ENCODE measurements at regions not wholly inside any gene's neighbourhood (a gene's known extent, or its start where the extent isn't known, plus 50 kb on each side); places are given as distances from the start of the nearest gene placed in this dataset.

GRCh38 chr4:171519457-171519856 is 293.7 kb upstream of the GALNTL6 start:
- DNase-seq (ENCODE audit: low read depth in 1 of 2, low spot score in 2 of 2) (no peak), FAIRE-seq (no peak)
- H4K91ac ChIP-seq (replicated peaks; ENCODE audit: insufficient read length, low read length), result no peak overlapping the region
- no peak overlapping the region for H3K4me2 ChIP-seq (ENCODE audit: insufficient read depth in 1 of 2, low read depth in 2 of 2, low read length in 2 of 2)
- no peaks in the 10 kb centered on the region for H3K9me3 ChIP-seq (ENCODE audit: insufficient read depth in 2 of 2, low read depth in 1 of 2, low read length in 1 of 2)
- no peak overlapping the region for H2AK5ac ChIP-seq (ENCODE audit: low read depth, low read length)
- TF ChIP-seq YY1 (IDR thresholded peaks at IDR 0.05; ENCODE audit: low read depth, low read length) (no peak), MAFK (IDR thresholded peaks at IDR 0.05; ENCODE audit: low read depth, low read length) (no peak), TCF12 (IDR thresholded peaks at IDR 0.05; ENCODE audit: low read depth, low read length) (no peak), POLR2AphosphoS5 (IDR thresholded peaks at IDR 0.05; ENCODE audit: low read depth, low read length) (no peak), MAX (IDR thresholded peaks at IDR 0.05) (no peak)
- H3K4me3 ChIP-seq (ENCODE audit: extremely low read depth in 1 of 4, insufficient read depth in 2 of 4, low read depth in 3 of 4, low read length in 4 of 4), result no peak overlapping the region
- H3K79me1 ChIP-seq (ENCODE audit: low read depth, low read length), result no peaks in the 10 kb centered on the region
- H4K5ac ChIP-seq (ENCODE audit: insufficient read length, low read depth, low read length), result no peak overlapping the region
- no peaks in the 10 kb centered on the region for H3K23me2 ChIP-seq (ENCODE audit: low read depth, low read length)
- H3K9ac ChIP-seq (replicated peaks in 1 of 4; ENCODE audit: extremely low read depth in 1 of 4, low read depth in 3 of 4, low read length in 3 of 4), result no peak overlapping the region
- H2BK12ac ChIP-seq (ENCODE audit: low read depth, low read length), result no peak overlapping the region
- POLR2A ChIA-PET (ENCODE audit: partially characterized antibody), result no interaction called here
- H3K4me1 ChIP-seq (replicated peaks in 1 of 4; ENCODE audit: control insufficient read depth in 3 of 4, insufficient read depth in 4 of 4, low read length in 3 of 4), result no peaks in the 10 kb centered on the region
- WGBS, 2 experiments (ENCODE audit: extremely low coverage in 1 of 2, insufficient coverage in 1 of 2, insufficient read length in 1 of 2, insufficient replicate concordance in 2 of 2, low coverage in 1 of 2, low lambda C conversion rate in 2 of 2, missing lambda C conversion rate in 1 of 2), result 86% methylated on average over 4 of the region's 4 CpGs; no CpG with 5 or more reads in 1 of the 2 experiments
- H3K14ac ChIP-seq (ENCODE audit: insufficient read length), result no peak overlapping the region
- H3K79me2 ChIP-seq (ENCODE audit: control insufficient read depth in 1 of 2, insufficient read depth in 2 of 2, low read length in 2 of 2), result no peaks in the 10 kb centered on the region
- no peak overlapping the region for H2BK15ac ChIP-seq (ENCODE audit: low read length)
- no peak overlapping the region for H2AFZ ChIP-seq (ENCODE audit: low read length)
- H3K56ac ChIP-seq (replicated peaks; ENCODE audit: insufficient read length, low read depth, low read length), result no peak overlapping the region
- no peak overlapping the region for H2BK5ac ChIP-seq (ENCODE audit: low read depth, low read length)
- no peak overlapping the region for H2BK120ac ChIP-seq (replicated peaks; ENCODE audit: low read depth, low read length)
- no peaks in the 10 kb centered on the region for H3K36me3 ChIP-seq (ENCODE audit: control insufficient read depth in 2 of 4, insufficient read depth in 4 of 4, low read length in 3 of 4)
- CTCF ChIA-PET (ENCODE audit: partially characterized antibody), result interaction anchor here (0.6 kb wide), 1 partner anchor 28 kb away, joined by 3 read pairs; no protein-coding TSS in a partner anchor
- H4K8ac ChIP-seq (ENCODE audit: extremely low read depth, insufficient read depth, low read length), result no peak overlapping the region
- H3K18ac ChIP-seq (ENCODE audit: extremely low read depth, low read length), result no peak overlapping the region
- no peaks in the 10 kb centered on the region for H3K27me3 ChIP-seq (replicated peaks in 1 of 4; ENCODE audit: control insufficient read depth in 3 of 4, extremely low read depth in 1 of 4, insufficient read depth in 3 of 4, low read length in 3 of 4)
- no peak overlapping the region for H3K27ac ChIP-seq (ENCODE audit: low read depth, low read length)
- H3K23ac ChIP-seq (ENCODE audit: insufficient read length), result no peak overlapping the region
- H3K4ac ChIP-seq (replicated peaks; ENCODE audit: insufficient read length, low read depth, low read length), result no peak overlapping the region
- no peaks in the 10 kb centered on the region for H4K20me1 ChIP-seq (replicated peaks in 1 of 2; ENCODE audit: control insufficient read depth in 1 of 2, insufficient read depth in 2 of 2, low read length in 2 of 2)
- no peak overlapping the region for H2BK20ac ChIP-seq (ENCODE audit: low read length)
